ENCODE measurements at regions not wholly inside any gene's neighbourhood (a gene's known extent, or its start where the extent isn't known, plus 50 kb on each side); places are given as distances from the start of the nearest gene placed in this dataset.
"Not testable (repeated sequence)": the region's sequence is repeated elsewhere in the genome, so short reads cannot be mapped to it uniquely, and the experiment has no call there.

DNA sequence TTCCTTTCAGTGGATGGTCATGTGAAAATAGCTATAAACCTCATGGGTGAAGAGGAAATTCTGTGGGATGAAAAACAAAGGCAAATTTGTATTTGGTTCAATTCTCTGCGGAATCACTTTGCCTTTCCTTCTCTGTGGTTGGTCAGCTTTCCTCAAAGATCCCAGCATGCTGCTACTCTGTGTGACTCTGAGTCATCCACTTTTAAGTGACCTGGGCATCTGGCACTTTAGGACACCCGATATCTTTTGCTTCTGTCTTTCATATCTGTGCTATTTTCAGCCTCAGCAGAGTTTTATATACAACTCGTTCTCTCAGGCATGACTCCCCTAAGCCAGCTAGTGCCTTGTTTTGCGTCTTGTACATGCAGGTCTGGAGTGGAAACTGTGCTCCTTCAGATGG, 217.0 kb upstream of the PIEZO2 start:
- Histone ChIP-seq H3K4me3 (replicated peaks in 1 of 4; ENCODE audit: control extremely low read depth in 1 of 4, insufficient read depth in 1 of 4, low read depth in 3 of 4, low read length in 4 of 4) (no peak overlapping the region), H3K79me2 (ENCODE audit: control insufficient read depth, insufficient read depth, low read length) (no peaks in the 10 kb centered on the region), H3K27ac (ENCODE audit: insufficient read depth, low read length) (no peak overlapping the region), H3K36me3 (ENCODE audit: control insufficient read depth, insufficient read depth, low read length) (no peaks in the 10 kb centered on the region), H3K9me3 (ENCODE audit: control insufficient read depth, insufficient read depth, low read depth, low read length) (no peaks in the 10 kb centered on the region), H3K27me3 (ENCODE audit: control insufficient read depth, insufficient read depth, low read length) (no peaks in the 10 kb centered on the region), H3K9ac (ENCODE audit: insufficient read depth, low read length) (no peak overlapping the region), H3K4me1 (ENCODE audit: control insufficient read depth, extremely low read depth, insufficient read depth, low read length) (peaks cover 3% of the 10 kb centered on the region), H3K4me2 (ENCODE audit: extremely low read depth, insufficient read depth, low read length) (peak overlapping the region; percentile 45), H2AFZ (ENCODE audit: low read length) (peak overlapping the region; percentile 32), H4K20me1 (ENCODE audit: control insufficient read depth, extremely low read depth, insufficient read depth, low read length) (no peaks in the 10 kb centered on the region)
- DNase-seq (ENCODE audit: low read depth in 2 of 2), result peak; percentile 14 to 41
- TF ChIP-seq CTCF (conservative IDR thresholded peaks at IDR 0.05 in 1 of 2, IDR thresholded peaks at IDR 0.05 in 1 of 2; ENCODE audit: low read depth in 1 of 2, low read length in 2 of 2) (no peak), EZH2 (IDR thresholded peaks at IDR 0.05; ENCODE audit: low read length, missing control alignments) (no peak)

DNA sequence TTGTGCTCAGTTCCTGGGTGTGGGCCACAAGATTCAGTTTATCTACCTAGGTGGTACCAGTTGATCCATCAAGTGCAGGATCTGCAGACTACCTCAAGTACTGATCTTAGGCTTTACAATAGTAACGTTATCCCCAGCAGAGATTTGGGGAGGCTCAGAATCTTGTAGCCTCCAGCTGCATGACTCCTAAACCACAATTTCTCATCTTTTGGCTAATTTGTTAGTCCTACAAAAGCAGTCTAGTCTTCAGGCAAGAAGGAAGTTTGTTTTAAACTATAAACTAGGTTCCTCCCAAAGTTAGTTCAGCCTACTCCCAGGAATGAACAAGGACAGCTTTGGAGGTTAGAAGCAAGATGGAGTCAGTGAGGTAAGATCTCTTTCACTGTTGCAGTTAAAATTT, 213.5 kb upstream of the PIEZO2 start:
- Histone ChIP-seq H3K9me3 (ENCODE audit: control insufficient read depth, insufficient read depth, low read depth, low read length) (no peaks in the 10 kb centered on the region), H3K27me3 (ENCODE audit: control insufficient read depth, insufficient read depth, low read length) (no peaks in the 10 kb centered on the region), H4K20me1 (ENCODE audit: control insufficient read depth, extremely low read depth, insufficient read depth, low read length) (no peaks in the 10 kb centered on the region), H3K4me3 (replicated peaks in 1 of 4; ENCODE audit: control extremely low read depth in 1 of 4, insufficient read depth in 1 of 4, low read depth in 3 of 4, low read length in 4 of 4) (no peak overlapping the region), H2AFZ (ENCODE audit: low read length) (no peak overlapping the region), H3K27ac (ENCODE audit: insufficient read depth, low read length) (no peak overlapping the region), H3K36me3 (ENCODE audit: control insufficient read depth, insufficient read depth, low read length) (no peaks in the 10 kb centered on the region), H3K9ac (ENCODE audit: insufficient read depth, low read length) (no peak overlapping the region), H3K79me2 (ENCODE audit: control insufficient read depth, insufficient read depth, low read length) (no peaks in the 10 kb centered on the region), H3K4me1 (ENCODE audit: control insufficient read depth, extremely low read depth, insufficient read depth, low read length) (peaks cover 3% of the 10 kb centered on the region), H3K4me2 (ENCODE audit: extremely low read depth, insufficient read depth, low read length) (no peak overlapping the region)
- TF ChIP-seq EZH2 (IDR thresholded peaks at IDR 0.05; ENCODE audit: low read length, missing control alignments) (no peak), CTCF (conservative IDR thresholded peaks at IDR 0.05 in 1 of 2, IDR thresholded peaks at IDR 0.05 in 1 of 2; ENCODE audit: low read depth in 1 of 2, low read length in 2 of 2) (no peak)
- DNase-seq (ENCODE audit: low read depth in 2 of 2), result no peak

- H3K79me2 ChIP-seq (ENCODE audit: control insufficient read depth, insufficient read depth, low read length); H3K4me2 ChIP-seq (ENCODE audit: extremely low read depth, insufficient read depth, low read length); H2AFZ ChIP-seq (ENCODE audit: low read length); H3K4me1 ChIP-seq (ENCODE audit: control insufficient read depth, extremely low read depth, insufficient read depth, low read length); H3K4me3 ChIP-seq (replicated peaks in 1 of 4; ENCODE audit: control extremely low read depth in 1 of 4, insufficient read depth in 1 of 4, low read depth in 3 of 4, low read length in 4 of 4); H3K36me3 ChIP-seq (ENCODE audit: control insufficient read depth, insufficient read depth, low read length); H3K9me3 ChIP-seq (ENCODE audit: control insufficient read depth, insufficient read depth, low read depth, low read length); H3K27ac ChIP-seq (ENCODE audit: insufficient read depth, low read length); H3K27me3 ChIP-seq (ENCODE audit: control insufficient read depth, insufficient read depth, low read length); DNase-seq (ENCODE audit: low read depth in 2 of 2); H4K20me1 ChIP-seq (ENCODE audit: control insufficient read depth, extremely low read depth, insufficient read depth, low read length); H3K9ac ChIP-seq (ENCODE audit: insufficient read depth, low read length): not testable (repeated sequence)
Observed at GRCh38 chr18:11361862-11362261, 212.5 kb upstream of the PIEZO2 start.
